GM19023 (cell line): ENCODE measurements at regions not wholly inside any gene's neighbourhood (a gene's known extent, or its start where the extent isn't known, plus 50 kb on each side); places are given as distances from the start of the nearest gene placed in this dataset.
"Not testable (repeated sequence)": the region's sequence is repeated elsewhere in the genome, so short reads cannot be mapped to it uniquely, and the experiment has no call there.

Experiments used
- ATAC-seq: cut with Tn5 transposase; IDR thresholded peaks from one replicate; pipeline ENCODE4 v1.9.1; 2021; ENCODE audit warnings: mild to moderate bottlenecking, moderate library complexity; ENCODE audit not compliant: unreplicated experiment

GRCh38 chr2:31739161-31739560 is 158.4 kb upstream of the SRD5A2 start:
- no peak for ATAC-seq

- no peak for ATAC-seq
These were observed 156.1 kb upstream of the SRD5A2 start for GRCh38 chr2:31736695-31737454.

- ATAC-seq = no peak
These were observed 155.0 kb upstream of the SRD5A2 start for GRCh38 chr2:31735716-31736115.

- ATAC-seq = no peak
These were observed 148.8 kb upstream of the SRD5A2 start for GRCh38 chr2:31729442-31730092.

- no peak for ATAC-seq
These were observed 148.3 kb upstream of the SRD5A2 start for GRCh38 chr2:31729065-31729439.

- ATAC-seq = no peak
These were observed 147.8 kb upstream of the SRD5A2 start for GRCh38 chr2:31728406-31729064.

- ATAC-seq = no peak
These were observed 145.7 kb upstream of the SRD5A2 start for GRCh38 chr2:31726457-31726856.

- no peak for ATAC-seq
These were observed 144.7 kb upstream of the SRD5A2 start for GRCh38 chr2:31725444-31725843.

GRCh38 chr2:31711737-31712136 is 131.0 kb upstream of the SRD5A2 start:
- ATAC-seq = no peak

GRCh38 chr2:31710121-31710520 is 129.4 kb upstream of the SRD5A2 start:
- ATAC-seq = no peak

- no peak for ATAC-seq
These were observed 127.3 kb upstream of the SRD5A2 start for GRCh38 chr2:31707992-31708391.

- no peak for ATAC-seq
These were observed 123.9 kb upstream of the SRD5A2 start for GRCh38 chr2:31704561-31705212.

- no peak for ATAC-seq
These were observed 122.5 kb upstream of the SRD5A2 start for GRCh38 chr2:31703253-31703652.

- no peak for ATAC-seq
These were observed 118.0 kb upstream of the SRD5A2 start for GRCh38 chr2:31698722-31699121.

- ATAC-seq = no peak
These were observed 115.3 kb upstream of the SRD5A2 start for GRCh38 chr2:31696068-31696467.

GRCh38 chr2:31694444-31694843 is 113.7 kb upstream of the SRD5A2 start:
- no peak for ATAC-seq

GRCh38 chr2:31693882-31694281 is 113.1 kb upstream of the SRD5A2 start:
- no peak for ATAC-seq

- ATAC-seq = no peak
These were observed 107.5 kb upstream of the SRD5A2 start for GRCh38 chr2:31688282-31688681.

GRCh38 chr2:31683506-31683905 is 102.8 kb upstream of the SRD5A2 start:
- not testable (repeated sequence) for ATAC-seq

- ATAC-seq = no peak
These were observed 94.8 kb upstream of the SRD5A2 start for GRCh38 chr2:31675485-31675901.

- ATAC-seq = no peak
These were observed 93.7 kb upstream of the SRD5A2 start for GRCh38 chr2:31674446-31674845.

GRCh38 chr2:31666878-31667277 is 86.1 kb upstream of the SRD5A2 start:
- ATAC-seq = no peak
